ENCODE measurements at regions not wholly inside any gene's neighbourhood (a gene's known extent, or its start where the extent isn't known, plus 50 kb on each side); places are given as distances from the start of the nearest gene placed in this dataset.
"Not testable (repeated sequence)": the region's sequence is repeated elsewhere in the genome, so short reads cannot be mapped to it uniquely, and the experiment has no call there.

DNA sequence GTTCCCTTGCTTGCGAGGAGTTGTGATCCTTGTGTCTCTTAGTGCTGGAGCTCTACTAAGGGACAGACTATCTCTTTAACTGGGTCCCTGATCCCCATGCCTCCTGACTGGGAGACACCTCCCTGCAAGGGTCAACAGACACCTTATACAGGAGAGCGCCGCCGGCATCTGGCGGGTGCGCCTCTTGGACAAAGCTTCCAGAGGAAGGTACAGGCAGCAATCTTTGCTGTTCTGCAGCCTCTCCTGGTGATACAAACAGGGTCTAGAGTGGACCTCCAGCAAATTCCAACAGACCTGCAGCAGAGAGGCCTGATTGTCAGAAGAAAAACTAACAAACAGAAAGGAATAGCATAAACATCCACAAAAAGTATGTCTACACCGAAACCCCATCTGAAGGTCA lies 115.6 kb upstream of the ITM2A start:
- DNase-seq, result no peak

DNA sequence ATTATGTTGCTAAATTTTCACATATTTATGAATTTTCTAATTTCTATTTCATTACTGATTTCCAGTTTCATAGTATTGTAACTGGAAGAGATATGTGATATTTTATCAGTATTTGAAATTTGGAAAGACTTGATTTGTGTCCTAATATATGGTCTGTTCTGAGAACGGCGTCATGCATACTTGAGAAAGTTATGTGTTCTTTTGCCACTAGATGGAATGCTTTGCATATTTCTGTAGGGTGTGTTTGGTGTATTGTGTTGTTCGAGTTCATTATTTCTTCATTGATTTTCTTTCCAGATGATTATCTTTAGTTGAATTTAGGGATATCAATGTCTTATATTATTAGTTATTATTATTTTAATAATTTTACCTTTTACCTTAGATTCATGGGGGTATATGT lies 110.6 kb upstream of the ITM2A start:
- peak; percentile 30 for DNase-seq

DNA sequence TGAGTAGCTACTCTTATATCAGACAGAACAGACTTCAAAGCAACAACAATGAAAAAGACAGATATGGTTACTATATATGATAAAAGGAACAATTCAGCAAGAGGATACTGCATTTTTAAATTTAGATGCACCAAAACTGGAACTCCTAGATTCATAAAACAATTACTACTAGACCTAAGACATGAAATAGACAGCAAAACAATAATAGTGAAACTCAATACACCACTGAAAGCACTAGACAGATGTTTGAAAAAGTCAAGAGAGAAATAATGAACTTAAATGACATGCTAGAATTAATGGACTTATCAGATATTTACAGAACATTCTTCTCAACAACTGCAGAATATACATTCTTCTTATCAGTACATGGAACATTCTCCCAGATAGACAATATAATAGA lies 99.5 kb upstream of the ITM2A start:
- DNase-seq, result peak; percentile 5

DNA sequence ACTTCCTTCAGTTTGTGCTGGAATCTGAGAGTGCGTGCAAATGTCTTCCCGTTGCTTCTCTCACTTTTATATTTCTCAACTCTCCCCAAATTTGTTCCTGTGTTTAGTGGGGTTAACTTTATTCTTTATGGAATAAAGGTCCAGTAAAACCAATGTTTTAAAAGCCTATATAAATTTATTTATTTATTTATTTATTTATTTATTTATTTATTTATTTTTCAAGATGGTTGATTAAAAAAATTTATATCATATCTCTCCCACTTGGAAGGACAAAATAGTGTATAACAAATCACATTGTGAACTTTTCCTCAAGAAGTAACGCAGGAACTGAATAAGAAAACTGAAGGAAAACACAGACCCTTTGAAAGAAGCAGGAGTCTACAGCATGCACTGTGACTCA lies 95.3 kb upstream of the ITM2A start:
- no peak for DNase-seq

DNA sequence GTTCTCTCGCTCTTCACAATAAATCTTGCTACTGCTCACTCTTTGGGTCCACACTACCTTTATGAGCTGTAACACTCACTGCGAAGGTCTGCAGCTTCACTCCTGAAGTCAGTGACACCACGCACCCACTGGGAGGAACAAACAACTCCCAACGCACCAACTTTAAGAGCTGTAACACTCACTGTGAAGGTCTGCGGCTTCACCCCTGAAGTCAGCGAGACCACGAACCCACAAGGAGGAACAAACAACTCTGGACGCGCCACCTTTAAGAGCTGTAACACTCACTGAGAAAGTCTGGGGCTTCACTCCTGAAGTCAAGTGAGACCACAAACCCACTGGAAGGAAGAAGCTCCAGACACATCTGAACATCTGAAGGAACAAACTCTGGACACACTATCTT lies 89.5 kb upstream of the ITM2A start:
- DNase-seq, result not testable (repeated sequence)

DNA sequence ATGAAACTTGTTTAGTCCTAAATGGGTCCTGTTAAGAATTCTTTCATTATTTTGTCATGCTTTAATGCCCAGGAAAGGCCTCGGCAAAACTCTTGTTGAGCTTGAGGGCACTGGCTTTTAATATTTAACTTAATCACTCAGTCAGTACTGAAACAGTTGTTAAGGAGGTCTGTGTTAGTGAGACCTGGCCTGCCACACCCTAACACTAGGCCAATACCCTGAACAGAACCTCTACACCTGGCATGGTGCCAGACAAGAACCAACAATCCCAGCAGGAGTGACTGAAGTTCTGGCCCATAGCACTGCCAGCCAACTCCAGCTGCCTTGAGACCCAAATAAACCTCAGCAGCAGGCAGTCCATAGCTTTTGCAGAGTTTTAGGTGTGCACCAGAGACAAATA lies 85.7 kb upstream of the ITM2A start:
- DNase-seq, result no peak

DNA sequence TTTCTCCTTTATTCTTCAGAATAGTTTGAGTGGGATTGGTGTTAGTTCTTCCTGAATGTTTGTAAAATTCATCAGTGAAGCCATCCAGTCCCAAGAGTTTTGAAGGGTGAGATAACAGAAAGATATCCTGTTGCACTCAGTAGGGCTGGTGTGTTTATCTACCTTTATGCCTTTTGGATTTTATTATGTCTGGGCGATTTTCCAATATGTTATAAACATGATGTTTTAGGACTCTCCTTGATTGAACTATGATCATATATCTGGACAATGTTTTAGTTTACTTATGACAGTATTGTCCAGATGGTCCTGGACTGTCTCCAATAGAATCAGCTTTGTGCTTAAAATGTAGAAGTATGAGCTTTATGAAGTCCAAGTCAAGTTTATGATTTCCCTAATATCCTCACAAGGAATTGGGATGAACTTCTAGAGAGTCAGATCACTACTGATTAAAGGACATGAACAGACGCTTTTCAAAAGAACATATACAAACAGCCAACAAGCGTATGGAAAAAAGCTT lies 77.6 kb upstream of the ITM2A start:
- DNase-seq, result no peak

DNA sequence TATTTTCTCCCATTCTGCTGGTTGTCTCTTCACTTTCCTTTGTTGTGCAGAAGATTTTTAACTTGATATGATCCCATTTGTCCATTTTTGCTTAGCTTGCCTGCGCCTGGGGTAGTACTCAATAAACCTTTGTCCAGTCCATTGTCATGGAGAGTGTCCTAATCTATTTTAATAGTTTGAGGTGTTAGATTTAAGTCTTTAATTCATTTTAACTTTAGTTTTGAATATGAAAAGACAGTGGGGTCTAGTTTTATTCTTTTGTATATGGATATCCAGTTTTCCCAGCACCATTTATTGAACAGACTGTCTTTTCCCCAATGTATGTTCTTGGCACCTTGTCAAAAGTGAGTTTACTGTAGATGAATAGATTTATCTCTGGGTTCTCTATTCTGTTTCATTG lies 76.0 kb upstream of the ITM2A start:
- DNase-seq, result no peak

DNA sequence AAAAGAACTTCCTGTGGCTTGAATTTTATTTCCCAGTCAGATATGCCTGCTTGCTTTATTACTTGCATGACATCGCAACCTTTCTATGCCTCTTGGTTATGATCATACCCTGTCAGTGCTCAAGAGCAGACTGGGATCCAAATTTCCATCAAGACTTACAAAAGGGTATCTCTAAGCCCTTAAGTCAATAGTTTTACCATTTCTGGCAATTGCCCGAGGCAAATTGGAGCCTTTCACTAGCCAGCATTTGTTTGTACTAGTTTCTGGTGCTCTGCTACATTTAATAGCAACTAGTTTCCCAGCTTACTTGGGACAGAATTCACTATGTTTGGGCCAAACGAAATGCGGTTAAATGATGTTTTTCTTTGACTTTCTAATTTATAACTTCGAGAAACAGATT lies 73.2 kb upstream of the ITM2A start:
- DNase-seq, result no peak
